K562 (cell line): ENCODE measurements at regions not wholly inside any gene's neighbourhood (a gene's known extent, or its start where the extent isn't known, plus 50 kb on each side); places are given as distances from the start of the nearest gene placed in this dataset.

Experiments
- ATAC-seq: fragments of 200-7000 bp; cut with Tn5 transposase; 3 replicates; pipeline ENCODE4 v1.9.1; 2020; ENCODE audit warnings: moderate library complexity
- BruUV-seq: library from RNA; stranded (reverse); fragments of 400-500 nt; replicated peaks from 2 replicates; lab custom pipeline; 2021; lab: Mats Ljungman, UMichigan
- CTCF ChIA-PET: fragments of 300-600 bp; formaldehyde crosslinking; extraction: SDS; loops from one replicate; lab custom pipeline; 2021; ENCODE audit warnings: low intra/inter-chr PET ratio; lab: Yijun Ruan, JAX
- POLR2A ChIA-PET: fragments of 300-600, 350-650 bp; sonication (Branson Sonifier 250); formaldehyde crosslinking; extraction: SDS; loops from one replicate; lab custom pipeline; 2021; ENCODE audit warnings: antibody characterized with exemption, inconsistent platforms; lab: Yijun Ruan, JAX
- DNase-seq, 4 experiments: peaks; one replicate each; pipeline versions ENCODE4 v3.0.0 to v3.0.0-alpha.2; 2011 to 2018; ENCODE audit warnings: low spot score in 3 of 4, mixed read lengths in 3 of 4; ENCODE audit errors: extremely low read depth in 1 of 4
- FAIRE-seq: peaks from 2 replicates; lab custom pipeline; 2011; peaks lifted over from hg19 to GRCh38; lab: Jason Lieb, UNC
- H2AFZ ChIP-seq: 2 replicates; pipeline ENCODE4 v1.6.0; 2011; ENCODE audit warnings: low read depth, low read length, control low read depth, inconsistent platforms
- H3K27ac ChIP-seq: fragments of 200-600 bp; 3 replicates; pipeline ENCODE4 v1.8.0; 2011; ENCODE audit warnings: low read depth, mild to moderate bottlenecking, control low read depth, inconsistent platforms, low read length, moderate library complexity, mixed read lengths; ENCODE audit errors: extremely low read depth
- H3K27me3 ChIP-seq, 2 experiments: fragments of 300-600 bp in 1 of 2; 2 replicates in 1 of 2; 3 replicates in 1 of 2; pipeline versions ENCODE4 v1.6.0 to v1.8.0; 2011; ENCODE audit warnings: inconsistent platforms in 2 of 2, low read length in 2 of 2, mild to moderate bottlenecking in 1 of 2, mixed read lengths in 1 of 2, moderate library complexity in 1 of 2; ENCODE audit not compliant: control insufficient read depth in 2 of 2, insufficient read depth in 2 of 2
- H3K36me3 ChIP-seq: fragments of 300-600 bp; 3 replicates; pipeline ENCODE4 v1.8.0; 2011; ENCODE audit warnings: mild to moderate bottlenecking, low read length, inconsistent platforms; ENCODE audit not compliant: control insufficient read depth, insufficient read depth
- H3K4me1 ChIP-seq, 2 experiments: fragments of 200-600 bp in 1 of 2; replicated peaks in 1 of 2; 2 replicates in 1 of 2; 3 replicates in 1 of 2; pipeline versions ENCODE4 v1.5.1 to v1.8.0; 2011; ENCODE audit warnings: inconsistent platforms in 2 of 2, low read length in 2 of 2, mild to moderate bottlenecking in 1 of 2, mixed read lengths in 1 of 2, moderate library complexity in 1 of 2; ENCODE audit not compliant: control insufficient read depth in 2 of 2, insufficient read depth in 2 of 2
- H3K4me2 ChIP-seq: 2 replicates; pipeline ENCODE4 v1.6.1; 2011; ENCODE audit warnings: low read length, control low read depth, inconsistent platforms, mixed read lengths; ENCODE audit not compliant: insufficient read depth
- H3K4me3 ChIP-seq: fragments of 200-600 bp; sonication (generic), shearing (Covaris generic); 2 replicates; pipeline ENCODE4 v1.5.1; 2016; ENCODE audit warnings: control low read depth, inconsistent platforms
- H3K79me2 ChIP-seq: fragments of 200-600 bp; 3 replicates; pipeline ENCODE4 v1.8.0; 2011; ENCODE audit warnings: low read length, inconsistent platforms; ENCODE audit not compliant: control insufficient read depth, insufficient read depth
- H3K9ac ChIP-seq, 2 experiments: 2 replicates each; pipeline versions ENCODE4 v1.6.0 to v1.6.1; 2011; ENCODE audit warnings: low read depth in 2 of 2, low read length in 2 of 2, control low read depth in 1 of 2, inconsistent platforms in 1 of 2, mild to moderate bottlenecking in 1 of 2, mixed read lengths in 1 of 2; ENCODE audit not compliant: insufficient read depth in 1 of 2
- H3K9me1 ChIP-seq: one replicate; pipeline ENCODE4 v1.6.0; 2011; ENCODE audit warnings: inconsistent platforms, mild to moderate bottlenecking, low read length, moderate library complexity; ENCODE audit not compliant: control insufficient read depth, insufficient read depth
- H3K9me3 ChIP-seq: replicated peaks from 2 replicates; pipeline ENCODE4 v1.5.1; 2011; ENCODE audit warnings: low read depth, low read length, inconsistent platforms; ENCODE audit not compliant: control insufficient read depth, insufficient read depth
- H4K20me1 ChIP-seq: replicated peaks from 2 replicates; pipeline ENCODE4 v1.6.1; 2011; ENCODE audit warnings: low read length, inconsistent platforms, mixed read lengths; ENCODE audit not compliant: control insufficient read depth, insufficient read depth
- CTBP1 ChIP-seq: fragments of 450-650 bp; IDR thresholded peaks from 2 replicates; pipeline ENCODE4 v1.6.1; 2016; ENCODE audit warnings: borderline replicate concordance
- HNRNPH1 ChIP-seq: fragments of 200-400 bp; formaldehyde crosslinking; optimal IDR thresholded peaks from 2 replicates; pipeline ENCODE3; 2017; ENCODE audit warnings: low read depth, mild to moderate bottlenecking, low read length, moderate library complexity
- PPARD ChIP-seq: fragments of 250-450 bp; sonication (Bioruptor Pico); IDR thresholded peaks from 2 replicates; pipeline ENCODE4 v1.8.0; 2022; ENCODE audit warnings: inconsistent platforms, mild to moderate bottlenecking, moderate library complexity
- SPI1 ChIP-seq: IDR thresholded peaks from 2 replicates; pipeline ENCODE4 v1.6.1; 2011; ENCODE audit warnings: low read depth, low read length, control low read depth, borderline replicate concordance
- ZKSCAN1 ChIP-seq: fragments of 150-350 bp; IDR thresholded peaks from 2 replicates; pipeline ENCODE4 v1.6.1; 2016; ENCODE audit warnings: low read depth, low read length
- ZNF384 ChIP-seq: IDR thresholded peaks from 2 replicates; pipeline ENCODE4 v1.6.1; 2012; ENCODE audit warnings: low read depth, low read length, improper control_type of control experiment
- ZNF444 ChIP-seq: fragments of 250-450 bp; sonication (Bioruptor Pico); IDR thresholded peaks from 2 replicates; pipeline ENCODE4 v1.4.0; 2020; ENCODE audit warnings: mild to moderate bottlenecking, moderate library complexity
- ZNF695 ChIP-seq: fragments of 450-650 bp; formaldehyde crosslinking; IDR thresholded peaks from 2 replicates; pipeline ENCODE4 v1.4.0; 2020; ENCODE audit warnings: mild to moderate bottlenecking, moderate library complexity
- WGBS: fragments of 100-300 bp; shearing (Covaris generic); methylation state at CpG from one replicate; pipeline ENCODE4 v1.1.6; 2016; ENCODE audit warnings: low coverage, mixed read lengths; ENCODE audit not compliant: insufficient coverage; ENCODE audit errors: missing lambda C conversion rate; 5-methylcytosine and 5-hydroxymethylcytosine counted together
- in situ Hi-C: fragments of 300-500 bp; cut with MboI; formaldehyde crosslinking; loops from 4 replicates; pipeline ENCODE4 v1.15.0; 2018; ENCODE audit warnings: inconsistent platforms, mixed read lengths
- intact Hi-C: fragments of 100-400 bp; cut with micrococcal nuclease; formaldehyde crosslinking; loops from 2 replicates; pipeline ENCODE4 v1.14.2; 2022
- TF ChIP-seq, protein P1 (sequence below): fragments of 450-650 bp; formaldehyde crosslinking; conservative IDR thresholded peaks from 2 replicates; pipeline ENCODE4 v1.4.0; 2022; ENCODE audit warnings: mild to moderate bottlenecking, missing genetic modification characterization
- TF ChIP-seq, protein P2 (sequence below): fragments of 450-650 bp; IDR thresholded peaks from 2 replicates; pipeline ENCODE4 v1.6.1; 2016; ENCODE audit warnings: borderline replicate concordance

DNA sequence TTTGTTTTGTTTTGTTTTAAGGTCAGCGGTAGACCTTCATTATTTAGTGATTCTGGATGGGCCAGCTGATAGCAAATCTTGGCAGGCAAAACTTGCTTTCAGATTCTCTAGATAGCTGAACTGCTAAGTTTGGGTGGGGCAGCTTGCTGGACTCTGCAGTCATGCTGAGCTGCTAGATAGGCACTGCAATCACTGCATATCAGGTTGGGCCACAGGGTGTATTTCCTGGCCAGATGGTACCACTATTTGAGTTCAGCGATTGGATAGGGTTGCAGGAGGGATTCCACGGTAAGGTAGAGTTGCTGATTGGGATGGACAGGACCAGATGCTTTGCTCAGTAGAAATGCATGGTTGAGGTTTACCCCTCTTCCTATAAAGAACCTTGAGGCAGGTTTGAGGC, 579.3 kb upstream of the ADGRL4 start:
- no peaks in the 10 kb centered on the region for H4K20me1 ChIP-seq
- ATAC-seq = no peak
- no TSS peak for BruUV-seq

More for the DNA sequence above, 579.3 kb upstream of the ADGRL4 start:
- Histone ChIP-seq H3K4me3 (no peak overlapping the region), H3K27me3 (no peaks in the 10 kb centered on the region), H3K9me1 (no peaks in the 10 kb centered on the region), H3K4me2 (no peak overlapping the region), H3K27ac (no peak overlapping the region), H2AFZ (no peak overlapping the region), H3K36me3 (no peaks in the 10 kb centered on the region), H3K79me2 (no peaks in the 10 kb centered on the region), H3K9ac (no peak overlapping the region), H3K9me3 (no peaks in the 10 kb centered on the region), H3K4me1 (no peaks in the 10 kb centered on the region)
- 4% methylated on average over 3 of the region's 3 CpGs for WGBS
- ChIA-PET POLR2A (no interaction called here), CTCF (no interaction called here)
- in situ Hi-C loops = no loop called here
- intact Hi-C loops = no loop called here
- DNase-seq (no peak), FAIRE-seq (no peak)
- no peak for TF ChIP-seq ZNF384
- no peak for TF ChIP-seq CTBP1
- TF ChIP-seq, protein P1, sequence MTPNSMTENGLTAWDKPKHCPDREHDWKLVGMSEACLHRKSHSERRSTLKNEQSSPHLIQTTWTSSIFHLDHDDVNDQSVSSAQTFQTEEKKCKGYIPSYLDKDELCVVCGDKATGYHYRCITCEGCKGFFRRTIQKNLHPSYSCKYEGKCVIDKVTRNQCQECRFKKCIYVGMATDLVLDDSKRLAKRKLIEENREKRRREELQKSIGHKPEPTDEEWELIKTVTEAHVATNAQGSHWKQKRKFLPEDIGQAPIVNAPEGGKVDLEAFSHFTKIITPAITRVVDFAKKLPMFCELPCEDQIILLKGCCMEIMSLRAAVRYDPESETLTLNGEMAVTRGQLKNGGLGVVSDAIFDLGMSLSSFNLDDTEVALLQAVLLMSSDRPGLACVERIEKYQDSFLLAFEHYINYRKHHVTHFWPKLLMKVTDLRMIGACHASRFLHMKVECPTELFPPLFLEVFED (CRISPR knock-in tag) = no peak
- no peak for TF ChIP-seq PPARD (CRISPR knock-in tag)
- no peak for TF ChIP-seq ZNF444
- TF ChIP-seq, protein P2, sequence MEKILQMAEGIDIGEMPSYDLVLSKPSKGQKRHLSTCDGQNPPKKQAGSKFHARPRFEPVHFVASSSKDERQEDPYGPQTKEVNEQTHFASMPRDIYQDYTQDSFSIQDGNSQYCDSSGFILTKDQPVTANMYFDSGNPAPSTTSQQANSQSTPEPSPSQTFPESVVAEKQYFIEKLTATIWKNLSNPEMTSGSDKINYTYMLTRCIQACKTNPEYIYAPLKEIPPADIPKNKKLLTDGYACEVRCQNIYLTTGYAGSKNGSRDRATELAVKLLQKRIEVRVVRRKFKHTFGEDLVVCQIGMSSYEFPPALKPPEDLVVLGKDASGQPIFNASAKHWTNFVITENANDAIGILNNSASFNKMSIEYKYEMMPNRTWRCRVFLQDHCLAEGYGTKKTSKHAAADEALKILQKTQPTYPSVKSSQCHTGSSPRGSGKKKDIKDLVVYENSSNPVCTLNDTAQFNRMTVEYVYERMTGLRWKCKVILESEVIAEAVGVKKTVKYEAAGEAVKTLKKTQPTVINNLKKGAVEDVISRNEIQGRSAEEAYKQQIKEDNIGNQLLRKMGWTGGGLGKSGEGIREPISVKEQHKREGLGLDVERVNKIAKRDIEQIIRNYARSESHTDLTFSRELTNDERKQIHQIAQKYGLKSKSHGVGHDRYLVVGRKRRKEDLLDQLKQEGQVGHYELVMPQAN = no peak
- no peak for TF ChIP-seq HNRNPH1
- no peak for TF ChIP-seq ZNF695 (CRISPR knock-in tag)
- no peak for TF ChIP-seq SPI1
- no peak for TF ChIP-seq ZKSCAN1
- TF ChIP-seq, all 486 proteins: peak for 0
